ENCODE measurements at regions not wholly inside any gene's neighbourhood (a gene's known extent, or its start where the extent isn't known, plus 50 kb on each side); places are given as distances from the start of the nearest gene placed in this dataset.
"Not testable (repeated sequence)": the region's sequence is repeated elsewhere in the genome, so short reads cannot be mapped to it uniquely, and the experiment has no call there.

DNA sequence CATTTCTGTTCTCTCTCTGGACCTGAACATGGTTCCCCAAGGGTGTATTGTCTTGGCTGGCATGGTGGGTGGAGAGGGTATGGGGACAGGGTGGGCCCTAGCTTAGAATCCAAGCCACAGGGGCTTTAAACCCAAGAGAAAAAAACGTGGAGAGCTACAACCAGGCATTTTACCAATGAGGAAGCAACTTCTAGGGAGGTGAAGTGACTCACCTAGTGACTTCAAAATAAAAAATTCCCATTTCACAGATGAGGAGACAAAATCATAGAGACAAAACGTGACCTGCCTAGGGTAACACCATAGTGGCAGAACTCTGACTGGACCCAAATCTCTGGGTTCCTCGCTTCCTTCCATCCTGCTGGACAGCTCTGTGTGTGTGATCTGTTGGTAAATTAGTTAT, 216.8 kb downstream of the RPLP1 start:
- intact Hi-C loops (cut with micrococcal nuclease), result loop anchor here (5.0 kb wide), 1 partner anchor 43 kb away; no protein-coding TSS in a partner anchor

- intact Hi-C loops (cut with micrococcal nuclease), result no loop called here
These were observed 220.8 kb downstream of the RPLP1 start for GRCh38 chr15:69673291-69673881.

DNA sequence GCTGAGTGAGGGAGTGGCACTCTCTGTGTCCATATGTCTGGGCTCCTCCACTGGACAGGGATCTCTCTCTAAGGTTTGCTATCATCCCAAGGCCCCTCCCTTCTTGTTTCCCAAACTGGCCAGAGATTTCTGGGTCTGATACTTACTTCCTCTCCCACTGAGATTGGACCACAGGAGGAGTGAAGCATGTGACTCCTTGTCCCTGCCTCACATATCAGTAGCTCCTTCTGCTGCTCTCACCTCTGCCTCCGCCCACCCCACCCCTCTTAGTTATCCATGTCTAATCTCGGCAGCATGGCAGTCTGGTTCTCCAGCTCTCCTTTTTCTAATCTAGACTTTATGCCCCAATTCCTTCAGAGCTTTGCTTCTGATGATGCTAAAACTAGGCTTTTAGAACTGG, 223.1 kb downstream of the RPLP1 start:
- intact Hi-C loops (cut with micrococcal nuclease), result no loop called here

DNA sequence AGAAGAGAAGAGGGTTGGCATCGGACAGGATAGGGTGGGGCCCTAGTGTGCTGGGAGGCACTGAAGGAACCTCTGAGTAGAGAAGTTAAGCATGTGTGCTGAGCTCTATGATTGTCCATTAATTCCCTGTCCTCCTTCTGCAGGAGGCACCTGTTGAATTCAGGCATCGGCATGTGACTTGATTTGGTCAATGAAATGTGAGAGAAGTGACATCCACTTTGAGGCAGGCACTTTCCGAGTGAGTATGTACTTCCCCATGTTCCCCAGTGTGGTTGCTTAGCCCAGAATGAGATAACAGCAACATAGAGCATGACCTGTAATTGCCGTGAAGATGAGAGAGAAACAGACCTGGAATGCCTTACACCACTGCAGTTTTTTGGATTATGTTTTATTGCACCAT, 224.8 kb downstream of the RPLP1 start:
- intact Hi-C loops (cut with micrococcal nuclease), result no loop called here

DNA sequence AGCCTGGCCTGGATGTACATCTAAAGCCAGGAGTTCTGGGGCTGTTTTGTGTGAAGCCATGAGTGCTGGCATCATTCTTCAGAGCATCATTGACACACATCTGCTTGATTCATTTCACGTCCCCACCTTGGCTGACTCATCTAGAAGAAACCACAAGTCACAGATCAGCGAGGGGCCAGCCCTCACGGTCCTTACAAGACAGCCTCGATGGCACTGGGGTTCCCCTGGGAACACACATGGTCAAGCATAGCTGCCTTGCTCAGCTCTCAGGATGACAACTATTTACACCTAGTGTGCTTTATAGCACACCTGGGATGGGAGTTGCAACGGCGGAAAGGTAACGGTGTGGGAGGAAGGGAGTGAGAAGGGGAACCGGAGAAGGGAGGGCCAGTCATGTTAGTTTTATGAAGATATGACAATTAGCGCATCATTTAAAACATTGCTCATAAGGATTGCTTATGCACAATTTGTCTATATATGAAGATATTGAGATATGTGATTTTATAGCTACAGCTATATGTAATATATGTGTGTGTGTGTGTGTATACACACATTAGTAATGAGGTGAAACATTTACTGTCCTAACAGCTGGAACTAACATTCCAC, 227.1 kb downstream of the RPLP1 start:
- intact Hi-C loops (cut with micrococcal nuclease), result no loop called here

- intact Hi-C loops (cut with micrococcal nuclease), result not testable (repeated sequence)
These were observed 232.2 kb downstream of the RPLP1 start for GRCh38 chr15:69684823-69685222.

- intact Hi-C loops (cut with micrococcal nuclease), result no loop called here
These were observed 233.2 kb downstream of the RPLP1 start for GRCh38 chr15:69685512-69686452.

DNA sequence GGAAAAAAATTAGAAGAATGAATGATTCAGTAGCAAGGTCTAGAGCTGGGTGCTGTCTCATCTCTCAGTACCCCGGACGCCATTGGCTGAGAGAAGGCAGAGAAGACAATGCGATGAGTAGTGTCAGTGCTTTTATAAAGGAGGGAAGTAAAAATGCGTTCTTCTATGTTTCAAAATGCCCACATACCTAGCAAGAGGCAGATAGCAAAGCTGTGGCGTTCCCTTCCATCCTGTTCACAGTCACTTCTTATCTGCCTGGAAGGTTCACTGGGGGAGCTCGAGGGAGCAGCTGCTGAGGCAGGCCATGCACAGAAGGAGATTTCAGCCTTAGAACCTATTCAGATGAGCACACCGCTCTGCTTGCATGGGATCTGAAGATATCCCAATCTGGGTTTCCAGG, 234.0 kb downstream of the RPLP1 start:
- intact Hi-C loops (cut with micrococcal nuclease), result no loop called here

- intact Hi-C loops (cut with micrococcal nuclease), result no loop called here
These were observed 236.5 kb downstream of the RPLP1 start for GRCh38 chr15:69689133-69689532.

DNA sequence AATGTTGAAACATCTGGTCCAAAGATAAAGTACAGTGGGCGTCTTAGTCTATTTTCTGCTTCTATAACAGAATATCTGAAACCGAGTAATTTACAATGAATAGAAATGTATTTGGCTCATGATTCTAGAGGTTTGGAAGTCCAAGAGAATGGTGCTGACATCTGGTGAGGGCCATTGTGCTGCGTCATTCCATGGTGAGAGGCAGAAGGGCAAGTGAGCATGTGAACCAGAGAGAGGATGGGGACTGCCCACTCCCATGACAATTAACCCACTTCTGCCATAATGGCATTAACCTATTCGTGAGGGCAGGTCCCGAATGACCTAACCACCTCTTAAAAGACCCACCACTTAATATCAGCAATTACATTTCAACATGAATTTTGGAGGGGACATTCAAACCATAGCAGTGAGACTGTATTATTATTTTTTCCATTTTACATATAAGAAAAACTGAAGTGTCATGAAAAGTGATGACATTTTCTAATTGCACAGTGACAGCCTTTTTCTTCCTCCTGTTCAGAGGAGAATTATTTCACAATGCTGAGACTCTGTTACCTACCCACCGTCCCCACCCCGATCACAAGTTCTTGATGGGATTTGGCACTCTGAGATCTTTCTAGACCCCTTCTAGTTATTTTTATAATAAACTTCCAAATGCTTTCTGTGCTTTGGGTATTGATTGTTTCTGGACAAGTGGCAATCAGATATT, 238.8 kb downstream of the RPLP1 start:
- intact Hi-C loops (cut with micrococcal nuclease), result no loop called here

DNA sequence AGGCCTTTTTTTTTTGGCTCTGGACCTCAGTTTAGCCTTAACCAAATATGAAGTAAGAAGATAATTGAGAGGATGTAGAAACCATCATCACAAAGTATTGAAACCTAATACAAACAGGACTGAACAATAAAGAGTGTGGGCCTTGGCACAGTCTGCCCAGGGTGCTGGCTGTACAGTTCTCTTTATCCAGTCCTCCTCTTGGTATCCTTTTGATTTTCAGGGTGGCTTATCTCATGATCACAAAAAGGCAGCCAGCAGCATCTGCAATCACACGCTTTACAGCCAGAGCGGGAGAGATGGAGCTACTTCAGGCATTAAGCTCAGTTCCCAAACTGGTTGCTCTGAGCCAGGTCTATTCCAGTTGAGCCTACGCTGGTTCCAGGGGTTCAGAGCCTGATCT, 239.7 kb downstream of the RPLP1 start:
- intact Hi-C loops (cut with micrococcal nuclease), result no loop called here

DNA sequence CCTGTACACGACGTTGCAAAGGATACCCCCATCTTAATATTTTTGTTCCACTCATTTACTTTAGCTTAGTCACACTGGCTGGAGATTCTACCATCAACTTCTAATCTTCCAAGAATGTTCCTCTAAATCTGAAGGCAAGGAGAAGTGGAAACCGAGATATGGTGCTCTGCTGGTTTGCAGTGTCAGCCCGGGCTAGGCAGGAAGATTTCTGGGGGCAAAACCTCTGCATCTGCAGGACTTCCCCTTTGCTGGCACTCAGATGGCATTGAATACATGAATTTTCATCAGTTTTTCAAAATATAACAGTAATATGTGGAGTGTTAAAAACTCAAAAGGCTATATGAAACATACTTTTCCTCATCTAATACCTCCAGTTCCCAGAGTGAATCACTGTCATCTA, 240.4 kb downstream of the RPLP1 start:
- intact Hi-C loops (cut with micrococcal nuclease), result no loop called here

DNA sequence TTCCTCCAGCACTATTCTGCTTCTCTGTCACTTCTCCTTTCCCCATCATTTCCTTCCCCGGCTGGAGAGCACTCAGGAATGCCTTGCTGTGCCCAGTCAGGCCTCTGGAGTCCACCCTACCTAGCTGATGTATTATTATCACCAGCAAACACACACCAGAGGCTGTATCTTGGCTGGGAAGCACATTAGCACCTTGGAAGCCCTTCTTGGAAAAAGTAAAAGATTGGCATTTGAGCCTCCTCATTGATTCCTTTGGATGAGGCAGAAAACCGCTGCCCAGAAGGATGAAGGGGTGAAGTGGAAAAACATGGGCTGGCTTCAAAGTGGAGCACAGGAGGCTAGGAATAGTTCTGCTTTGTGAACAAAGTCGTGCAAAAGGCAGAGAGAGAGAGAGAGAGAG, 244.3 kb downstream of the RPLP1 start:
- intact Hi-C loops (cut with micrococcal nuclease), result no loop called here

DNA sequence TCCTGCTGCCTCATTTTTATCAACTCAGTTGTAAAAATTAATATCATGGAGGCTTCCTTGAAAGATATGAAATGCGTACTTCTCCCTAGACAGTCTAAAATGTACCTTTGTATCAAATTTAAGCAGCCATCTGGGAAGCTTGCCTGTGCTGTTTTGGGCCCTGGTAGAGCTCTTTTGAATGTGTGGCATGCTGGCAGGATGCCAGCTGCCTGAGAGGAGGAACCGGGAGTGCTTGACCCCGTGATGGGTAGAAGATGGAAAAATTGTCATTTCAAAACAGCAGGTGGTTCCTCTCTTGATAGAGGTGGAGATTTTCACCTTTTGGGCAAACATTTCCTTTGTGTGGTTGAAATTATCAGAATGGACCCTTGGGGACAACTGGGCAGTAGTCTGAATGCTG, 245.3 kb downstream of the RPLP1 start:
- intact Hi-C loops (cut with micrococcal nuclease), result no loop called here

GRCh38 chr15:69699096-69699495, 246.5 kb downstream of the RPLP1 start:
- intact Hi-C loops (cut with micrococcal nuclease), result no loop called here

- intact Hi-C loops (cut with micrococcal nuclease), result no loop called here
These were observed 247.8 kb downstream of the RPLP1 start for GRCh38 chr15:69700380-69700779.

- intact Hi-C loops (cut with micrococcal nuclease), result no loop called here
These were observed 248.6 kb downstream of the RPLP1 start for GRCh38 chr15:69701198-69701597.

DNA sequence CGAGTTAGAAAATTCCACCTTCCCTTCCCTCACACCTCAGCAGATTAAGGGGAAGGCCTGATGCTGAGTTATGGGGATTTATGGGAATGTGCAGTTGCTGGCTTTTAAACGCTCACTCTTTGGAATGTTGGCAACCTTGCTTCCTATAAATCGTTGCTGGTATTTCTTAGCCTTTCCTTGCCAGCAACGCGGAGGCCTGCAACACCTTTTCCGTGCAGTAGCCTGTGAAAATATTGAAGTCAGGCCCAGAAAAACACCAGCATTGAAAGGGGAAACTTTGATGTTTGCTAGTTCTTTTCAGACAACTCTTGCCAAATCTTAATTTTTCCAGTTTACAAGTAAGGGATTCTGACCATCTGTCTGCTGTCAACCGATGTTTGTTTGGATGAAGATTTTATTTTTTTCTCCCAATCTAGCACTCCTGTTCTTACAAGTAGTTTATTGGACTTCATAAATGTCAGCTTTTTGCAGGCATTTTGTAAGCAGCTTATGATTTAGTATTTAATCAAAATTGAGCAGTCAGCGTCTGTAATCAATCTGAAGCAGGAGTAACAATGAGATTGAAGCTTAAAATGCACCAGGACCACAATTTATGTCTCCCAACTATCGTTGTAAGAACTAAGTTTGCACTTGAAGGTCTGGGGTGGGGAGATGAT, 251.0 kb downstream of the RPLP1 start:
- intact Hi-C loops (cut with micrococcal nuclease), result no loop called here

GRCh38 chr15:69704229-69704628, 251.6 kb downstream of the RPLP1 start:
- intact Hi-C loops (cut with micrococcal nuclease), result no loop called here

DNA sequence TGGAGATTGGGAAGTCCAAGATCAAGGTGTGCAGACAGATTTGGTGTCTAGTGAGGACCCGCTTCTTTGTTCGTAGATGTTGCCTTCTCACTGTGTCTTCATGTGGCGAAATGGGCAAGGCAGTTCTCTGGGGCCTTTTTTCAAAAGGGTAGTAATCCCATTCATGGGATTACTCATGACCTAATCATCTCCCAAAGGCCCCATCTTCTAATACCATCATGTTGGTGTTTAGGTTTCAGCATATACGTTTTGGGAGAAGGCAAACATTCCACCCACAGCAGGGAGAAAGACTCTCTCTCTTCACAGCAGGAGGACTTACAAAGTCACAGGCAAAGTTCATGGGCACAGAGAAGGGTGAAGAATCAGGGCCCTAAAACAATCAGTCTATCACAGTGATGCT, 252.1 kb downstream of the RPLP1 start:
- intact Hi-C loops (cut with micrococcal nuclease), result no loop called here

DNA sequence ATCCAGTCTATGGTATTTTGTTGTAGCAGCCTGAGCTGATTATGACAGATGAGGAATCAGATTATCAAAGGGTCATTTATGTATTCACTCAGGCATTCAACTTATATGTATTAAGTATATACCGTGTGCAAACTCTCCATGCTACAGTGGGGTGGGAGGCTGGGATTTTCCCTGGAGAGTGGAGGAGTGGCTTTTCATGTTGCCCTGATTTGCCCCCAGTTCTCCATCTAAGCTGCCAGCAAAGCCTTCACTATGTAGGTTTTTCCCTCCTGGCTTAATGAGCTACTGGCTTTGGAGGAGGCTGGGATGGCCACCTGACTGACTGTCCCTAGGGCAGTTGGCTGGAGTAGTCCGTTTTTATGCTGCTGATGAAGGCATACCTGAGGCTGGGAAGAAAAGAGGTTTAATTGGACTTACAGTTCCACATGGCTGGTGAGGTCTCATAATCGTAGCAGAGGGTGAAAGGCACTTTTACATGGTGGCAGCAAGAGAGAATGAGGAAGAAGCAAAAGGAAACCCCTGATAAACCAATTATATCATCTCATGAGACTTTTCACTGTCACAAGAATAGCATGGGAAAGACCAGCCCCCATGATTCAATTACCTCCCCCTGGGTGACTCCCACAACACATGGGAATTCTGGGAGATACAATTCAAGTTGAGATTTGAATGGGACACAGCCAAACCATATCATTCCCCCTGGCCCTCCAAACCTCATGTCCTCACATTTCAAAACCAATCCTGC, 253.9 kb downstream of the RPLP1 start:
- intact Hi-C loops (cut with micrococcal nuclease), result no loop called here
